Stomach smooth muscle (tissue), 2 donors: ENCODE measurements at regions not wholly inside any gene's neighbourhood (a gene's known extent, or its start where the extent isn't known, plus 50 kb on each side); places are given as distances from the start of the nearest gene placed in this dataset.
"Not testable (repeated sequence)": the region's sequence is repeated elsewhere in the genome, so short reads cannot be mapped to it uniquely, and the experiment has no call there.

Experiments used
- H3K27ac ChIP-seq: one replicate; pipeline ENCODE4 v1.7.0; 2013; ENCODE audit warnings: mild to moderate bottlenecking, low read length, inconsistent platforms
- H3K27me3 ChIP-seq, 2 donors: one replicate each; pipeline ENCODE4 v1.7.0; 2013; ENCODE audit warnings: low read length in 2 of 2; ENCODE audit not compliant: insufficient read depth in 2 of 2, control insufficient read depth in 1 of 2
- H3K36me3 ChIP-seq, 2 donors: one replicate each; pipeline ENCODE4 v1.7.0; 2013; ENCODE audit warnings: low read length in 2 of 2; ENCODE audit not compliant: control insufficient read depth in 2 of 2, insufficient read depth in 2 of 2
- H3K4me1 ChIP-seq: one replicate; pipeline ENCODE4 v1.7.0; 2013; ENCODE audit warnings: low read length; ENCODE audit not compliant: control insufficient read depth, insufficient read depth
- H3K4me3 ChIP-seq, 2 donors: one replicate each; pipeline ENCODE4 v1.7.0; 2013; ENCODE audit warnings: low read length in 2 of 2
- H3K9ac ChIP-seq, 2 donors: one replicate each; pipeline ENCODE4 v1.7.0; 2013; ENCODE audit warnings: low read length in 2 of 2, mild to moderate bottlenecking in 1 of 2
- H3K9me3 ChIP-seq, 2 donors: one replicate each; pipeline ENCODE4 v1.7.0; 2013; ENCODE audit warnings: low read length in 2 of 2; ENCODE audit not compliant: control insufficient read depth in 2 of 2
- donor health status: healthy.
- donor health status: Pancreatic carcinoma.

GRCh38 chr6:140001005-140001404 lies 626.6 kb upstream of the CITED2 start:
- Histone ChIP-seq H3K4me3 (no peak overlapping the region), H3K9me3 (no peaks in the 10 kb centered on the region), H3K36me3 (no peaks in the 10 kb centered on the region), H3K27ac (no peak overlapping the region), H3K4me1 (no peaks in the 10 kb centered on the region), H3K9ac (no peak overlapping the region), H3K27me3 (no peaks in the 10 kb centered on the region)

- H3K9ac ChIP-seq, H3K4me1 ChIP-seq, H3K27ac ChIP-seq, H3K4me3 ChIP-seq, H3K9me3 ChIP-seq, H3K27me3 ChIP-seq, H3K36me3 ChIP-seq: not testable (repeated sequence)
Observed at GRCh38 chr6:139999661-140000060, 625.2 kb upstream of the CITED2 start.

- not testable (repeated sequence) for H3K9me3 ChIP-seq, H3K27ac ChIP-seq, H3K4me3 ChIP-seq, H3K36me3 ChIP-seq, H3K9ac ChIP-seq, H3K4me1 ChIP-seq, H3K27me3 ChIP-seq
Observed at GRCh38 chr6:139998478-139998877, 624.0 kb upstream of the CITED2 start.

GRCh38 chr6:139996253-139996834 lies 621.9 kb upstream of the CITED2 start:
- Histone ChIP-seq H3K4me1 (no peaks in the 10 kb centered on the region), H3K9me3 (no peaks in the 10 kb centered on the region), H3K27ac (no peak overlapping the region), H3K9ac (no peak overlapping the region), H3K27me3 (no peaks in the 10 kb centered on the region), H3K36me3 (no peaks in the 10 kb centered on the region), H3K4me3 (no peak overlapping the region)

GRCh38 chr6:139994998-139995397 lies 620.5 kb upstream of the CITED2 start:
- H3K4me1 ChIP-seq = no peaks in the 10 kb centered on the region
- no peak overlapping the region for H3K9ac ChIP-seq
- H3K27me3 ChIP-seq = no peaks in the 10 kb centered on the region
- H3K9me3 ChIP-seq = no peaks in the 10 kb centered on the region
- no peak overlapping the region for H3K27ac ChIP-seq
- no peaks in the 10 kb centered on the region for H3K36me3 ChIP-seq
- no peak overlapping the region for H3K4me3 ChIP-seq

- H3K4me3 ChIP-seq = no peak overlapping the region
- H3K4me1 ChIP-seq = no peaks in the 10 kb centered on the region
- no peaks in the 10 kb centered on the region for H3K36me3 ChIP-seq
- no peaks in the 10 kb centered on the region for H3K9me3 ChIP-seq
- peak overlapping the region; percentile 1 for H3K27ac ChIP-seq
- no peaks in the 10 kb centered on the region for H3K27me3 ChIP-seq
- peak overlapping the region in 1 of 2 donors; percentile 1 for H3K9ac ChIP-seq
Observed at GRCh38 chr6:139990856-139991465, 616.5 kb upstream of the CITED2 start.

- Histone ChIP-seq H3K4me1 (no peaks in the 10 kb centered on the region), H3K27me3 (no peaks in the 10 kb centered on the region), H3K9ac (peak overlapping the region in 1 of 2 donors; percentile 1), H3K9me3 (no peaks in the 10 kb centered on the region), H3K4me3 (no peak overlapping the region), H3K36me3 (no peaks in the 10 kb centered on the region), H3K27ac (no peak overlapping the region)
Observed at GRCh38 chr6:139990026-139990686, 615.7 kb upstream of the CITED2 start.

- no peaks in the 10 kb centered on the region for H3K27me3 ChIP-seq
- no peak overlapping the region for H3K9ac ChIP-seq
- H3K4me3 ChIP-seq = no peak overlapping the region
- no peaks in the 10 kb centered on the region for H3K9me3 ChIP-seq
- H3K36me3 ChIP-seq = no peaks in the 10 kb centered on the region
- H3K27ac ChIP-seq = no peak overlapping the region
- peaks cover 5% of the 10 kb centered on the region for H3K4me1 ChIP-seq
Observed at GRCh38 chr6:139988685-139989084, 614.2 kb upstream of the CITED2 start.

- peaks cover 20% of the 10 kb centered on the region for H3K4me1 ChIP-seq
- no peaks in the 10 kb centered on the region for H3K36me3 ChIP-seq
Observed at GRCh38 chr6:139987091-139987490, 612.6 kb upstream of the CITED2 start.

GRCh38 chr6:139985236-139985815 lies 610.9 kb upstream of the CITED2 start:
- Histone ChIP-seq H3K27me3 (no peaks in the 10 kb centered on the region), H3K27ac (no peak overlapping the region), H3K36me3 (no peaks in the 10 kb centered on the region), H3K9ac (no peak overlapping the region), H3K4me3 (no peak overlapping the region), H3K4me1 (peaks cover 21% of the 10 kb centered on the region), H3K9me3 (no peaks in the 10 kb centered on the region)

More at GRCh38 chr6:139987091-139987490, 612.6 kb upstream of the CITED2 start:
- H3K9ac ChIP-seq = no peak overlapping the region
- H3K27me3 ChIP-seq = no peaks in the 10 kb centered on the region
- no peak overlapping the region for H3K4me3 ChIP-seq
- no peaks in the 10 kb centered on the region for H3K9me3 ChIP-seq
- H3K27ac ChIP-seq = no peak overlapping the region

- H3K9me3 ChIP-seq = no peaks in the 10 kb centered on the region
- no peaks in the 10 kb centered on the region for H3K36me3 ChIP-seq
- peaks cover 23% of the 10 kb centered on the region for H3K4me1 ChIP-seq
- H3K4me3 ChIP-seq = no peak overlapping the region
- no peaks in the 10 kb centered on the region for H3K27me3 ChIP-seq
- H3K9ac ChIP-seq = no peak overlapping the region
- peak overlapping the region; percentile 64 for H3K27ac ChIP-seq
Observed at GRCh38 chr6:139984317-139984716, 609.9 kb upstream of the CITED2 start.
